Stimulated activated CD4-positive, alpha-beta T cell treated with anti-CD3 and anti-CD28 coated beads, TNF-alpha, amount 100 ng/mL, for 48 hours (primary cell): ENCODE measurements at regions not wholly inside any gene's neighbourhood (a gene's known extent, or its start where the extent isn't known, plus 50 kb on each side); places are given as distances from the start of the nearest gene placed in this dataset.

Experiments
- DNase-seq, 3 donors: peaks; one replicate each; pipeline ENCODE4 v3.0.0-alpha.2; 2020; ENCODE audit warnings: low read depth in 3 of 3

GRCh38 chr3:187900993-187901755 lies 155.9 kb upstream of the BCL6 start:
- DNase-seq: no peak

DNA sequence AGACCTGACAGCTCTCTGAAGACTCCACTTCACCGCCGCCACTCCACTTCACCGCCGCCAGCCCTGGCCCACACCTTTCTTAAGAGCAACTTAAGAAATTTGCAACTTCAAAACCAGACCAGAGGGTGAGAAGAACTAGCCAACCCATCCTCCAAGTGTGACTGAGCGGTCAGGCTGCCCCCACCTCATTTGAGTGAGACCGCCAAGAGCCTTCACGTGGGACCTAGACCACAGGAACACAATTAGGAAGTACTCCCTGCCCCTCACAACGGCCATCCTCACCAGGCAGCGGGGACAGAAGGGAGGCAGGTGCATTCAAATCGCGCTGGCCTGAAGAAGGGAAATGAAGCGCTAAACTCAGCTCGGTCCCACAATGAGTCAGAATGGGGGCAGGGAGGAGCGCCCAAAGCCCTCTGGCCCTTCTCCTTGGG lies 156.8 kb upstream of the BCL6 start:
- DNase-seq: no peak

DNA sequence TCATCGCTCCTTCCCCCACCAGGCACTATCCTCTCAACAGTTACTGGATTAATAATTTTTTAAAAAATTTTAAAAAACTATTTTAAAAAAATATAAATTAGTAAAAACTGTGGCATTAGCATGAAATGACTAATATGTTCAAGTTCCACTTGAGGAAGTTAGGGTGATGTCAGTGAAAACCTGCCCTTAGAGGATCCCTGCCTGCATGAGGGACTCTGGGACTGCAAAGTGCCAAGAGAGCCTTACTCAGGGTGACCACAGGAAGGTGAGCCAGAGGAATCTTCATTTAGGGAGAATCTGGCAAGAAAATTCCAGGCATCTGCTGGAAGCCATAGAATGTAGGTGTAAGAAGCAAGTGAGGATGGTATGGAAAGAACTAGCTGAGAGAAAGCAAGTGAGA lies 157.7 kb upstream of the BCL6 start:
- no peak for DNase-seq

GRCh38 chr3:187903697-187904096 lies 158.4 kb upstream of the BCL6 start:
- DNase-seq: no peak

DNA sequence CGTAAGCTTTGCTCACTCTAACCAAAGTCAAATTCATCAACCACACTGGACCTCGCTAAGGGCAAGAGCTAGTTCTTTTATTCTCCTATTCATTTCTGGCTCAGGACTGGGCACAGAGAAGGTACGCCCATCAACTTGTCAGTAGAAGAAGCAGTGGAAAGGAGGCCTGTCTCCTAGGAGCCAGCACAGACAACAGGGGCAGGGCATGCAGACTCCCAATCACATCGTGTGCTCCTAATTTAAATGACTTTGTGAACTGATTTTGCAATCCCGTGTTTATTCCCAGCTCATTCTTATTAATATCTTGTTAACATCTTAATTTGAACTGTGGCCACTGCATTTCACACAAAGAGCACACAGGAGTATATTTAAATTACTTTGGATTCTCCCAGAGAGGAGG lies 161.1 kb upstream of the BCL6 start:
- DNase-seq: no peak

GRCh38 chr3:187906920-187907319 lies 161.7 kb upstream of the BCL6 start:
- DNase-seq: no peak

GRCh38 chr3:187909866-187910265 lies 164.6 kb upstream of the BCL6 start:
- no peak for DNase-seq

DNA sequence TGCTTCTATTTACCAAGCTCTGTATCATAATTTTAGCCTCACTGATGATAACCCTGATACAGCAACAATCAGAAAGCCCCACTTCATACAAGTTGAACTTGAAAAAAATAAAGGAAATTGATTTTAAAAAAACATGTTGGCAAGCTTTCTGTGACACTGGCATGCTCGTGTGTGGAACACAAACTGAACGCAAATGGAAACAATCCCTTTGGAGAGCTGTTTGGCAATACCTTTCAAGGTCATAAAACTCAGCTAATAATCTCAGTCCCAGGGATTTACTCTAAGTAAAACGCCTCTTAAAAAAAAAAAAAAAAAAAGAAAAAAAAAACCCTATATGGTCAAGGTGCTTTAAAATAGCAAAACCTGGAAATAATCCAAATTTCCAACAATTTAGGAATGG lies 166.7 kb upstream of the BCL6 start:
- no peak for DNase-seq

DNA sequence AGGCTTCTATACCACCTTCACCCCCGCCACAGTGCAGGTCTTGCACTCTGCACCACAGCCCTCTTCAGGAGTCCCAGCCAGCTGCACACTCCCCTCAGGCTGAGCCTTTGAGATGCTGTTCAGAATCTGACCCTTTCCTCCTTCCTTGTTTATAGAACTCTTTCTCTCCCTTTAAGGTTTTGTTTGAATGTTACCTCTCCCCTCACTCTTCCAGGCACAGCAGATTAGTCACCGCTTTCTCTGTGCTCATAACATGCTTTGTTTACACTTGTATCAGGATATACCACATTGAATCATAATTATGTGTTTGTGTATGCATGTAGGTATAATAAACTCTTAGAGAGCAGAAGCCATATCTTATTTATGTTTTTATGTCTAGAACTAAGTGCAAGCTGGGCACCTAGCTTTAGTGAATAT lies 168.4 kb upstream of the BCL6 start:
- no peak for DNase-seq

DNA sequence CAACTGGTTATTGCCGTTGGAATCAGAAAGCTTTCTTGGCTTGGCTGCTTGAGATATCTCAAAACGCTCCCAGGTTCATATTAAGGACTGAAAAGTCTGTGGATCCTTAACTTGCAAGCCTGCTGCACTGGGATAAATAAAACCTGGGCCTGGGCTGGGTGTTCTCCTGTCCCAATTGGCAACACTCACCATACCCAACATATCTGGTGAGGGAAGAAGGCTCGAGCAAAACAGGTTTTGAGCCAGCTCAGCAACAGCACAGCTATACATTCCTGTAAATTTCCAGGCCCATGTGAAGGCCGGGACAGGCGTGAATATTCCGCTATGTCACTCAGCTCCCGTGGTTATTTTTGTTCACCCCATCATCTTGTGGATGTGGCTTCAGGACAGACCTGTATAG lies 169.0 kb upstream of the BCL6 start:
- DNase-seq: no peak

GRCh38 chr3:187916072-187916471 lies 170.8 kb upstream of the BCL6 start:
- DNase-seq: no peak

DNA sequence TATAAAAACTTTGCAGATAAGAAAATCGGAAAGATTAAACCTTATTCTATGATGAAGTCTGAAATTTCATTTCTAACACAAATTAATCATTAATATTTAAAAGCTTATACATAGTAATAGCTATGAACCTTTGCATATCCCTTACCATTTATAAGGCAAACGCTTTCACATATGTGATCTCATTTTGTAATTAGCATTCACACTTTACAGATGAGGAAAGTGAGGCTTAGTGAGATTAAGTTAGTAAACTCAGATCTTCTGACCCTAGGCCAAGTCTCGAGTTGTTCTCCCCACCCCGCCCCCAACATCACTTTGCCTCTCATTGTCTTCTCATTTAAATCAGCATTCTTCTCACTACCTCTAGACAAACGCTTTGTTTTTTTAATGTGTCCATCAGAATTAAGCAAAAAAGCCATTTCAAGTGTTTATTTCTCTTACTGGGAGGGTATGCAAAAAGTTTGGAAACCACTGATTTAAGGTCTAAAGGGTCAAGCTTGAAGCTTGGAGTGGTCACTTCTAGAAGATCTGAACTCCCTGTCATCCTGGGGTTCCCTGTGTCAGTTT lies 172.9 kb upstream of the BCL6 start:
- no peak for DNase-seq

DNA sequence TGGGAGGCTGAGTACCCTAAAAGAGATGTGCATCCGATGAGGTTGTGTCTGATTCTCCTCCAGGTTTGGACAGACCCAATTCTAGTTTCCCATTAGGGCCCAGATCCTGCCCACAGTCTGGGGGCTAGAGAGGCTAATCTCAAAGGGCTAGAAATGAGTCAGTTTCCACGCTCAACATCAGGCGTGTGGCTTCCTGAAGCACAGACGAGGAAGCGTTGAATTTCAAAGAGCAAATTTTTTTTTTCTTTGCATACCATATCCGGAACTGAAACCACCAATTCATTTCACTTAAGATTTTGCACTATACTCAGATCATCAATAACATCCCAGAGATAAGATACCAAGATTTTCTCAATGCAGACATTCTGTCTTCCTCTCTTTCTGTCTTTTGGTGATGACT lies 173.8 kb upstream of the BCL6 start:
- DNase-seq: peak in 2 of 3 donors; percentile 30 to 43

- no peak for DNase-seq
Measured at GRCh38 chr3:187919544-187919943, 174.3 kb upstream of the BCL6 start.

- no peak for DNase-seq
Measured at GRCh38 chr3:187920030-187920429, 174.8 kb upstream of the BCL6 start.

DNA sequence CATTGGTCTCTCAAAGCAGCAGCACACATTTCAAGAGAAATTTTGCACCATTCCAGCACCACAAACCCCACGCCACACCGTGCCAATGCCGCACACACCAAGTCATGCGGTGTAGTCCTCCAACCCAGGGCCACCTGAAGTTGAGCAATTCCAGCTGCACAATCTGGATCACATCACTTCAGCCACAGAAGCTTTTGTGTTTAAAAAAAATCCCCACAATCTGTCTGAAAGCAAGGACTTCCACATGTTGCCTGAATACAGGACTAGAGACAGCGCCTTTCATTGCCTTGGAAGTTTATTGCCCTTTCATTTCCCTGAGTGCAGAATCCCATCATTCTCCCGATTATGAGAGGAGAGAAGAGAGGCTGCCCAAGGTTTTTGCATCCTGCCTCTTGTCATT lies 175.6 kb upstream of the BCL6 start:
- no peak for DNase-seq

GRCh38 chr3:187921391-187922074 lies 176.3 kb upstream of the BCL6 start:
- DNase-seq: no peak

DNA sequence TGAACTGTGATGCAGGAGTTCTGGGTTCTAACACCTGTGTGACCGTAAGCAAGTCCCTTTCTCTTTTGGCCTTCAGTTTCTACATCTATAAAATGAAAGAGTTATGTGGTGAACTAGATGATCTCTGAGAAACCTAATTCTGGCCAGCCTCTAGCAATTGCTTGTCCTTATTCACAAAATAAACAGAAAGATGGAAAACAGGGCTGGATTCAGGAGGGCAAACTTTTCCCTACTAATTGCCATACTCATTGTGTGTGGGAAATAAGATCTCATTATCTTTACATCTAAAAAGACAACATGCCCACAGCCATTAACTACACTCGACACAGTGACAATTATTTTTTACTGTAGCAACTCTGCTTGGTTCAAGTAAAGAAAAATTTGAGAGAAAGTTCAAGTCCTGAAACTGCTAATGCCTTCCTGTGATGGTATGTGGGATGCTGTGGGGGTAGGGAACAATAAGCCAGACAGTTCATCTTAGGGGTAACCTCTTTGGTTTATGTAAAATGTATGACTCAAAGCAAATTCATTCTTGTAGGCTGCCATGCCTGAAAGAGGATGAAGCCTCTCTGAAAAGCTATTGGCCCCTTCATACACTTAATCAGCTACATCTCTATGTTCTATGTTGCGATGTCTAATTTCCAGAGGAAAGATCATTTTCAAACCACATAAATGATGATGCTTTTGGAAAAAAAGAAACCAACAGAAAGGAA lies 177.6 kb upstream of the BCL6 start:
- DNase-seq: peak in 1 of 3 donors; percentile 34

GRCh38 chr3:187924651-187925050 lies 179.4 kb upstream of the BCL6 start:
- DNase-seq: no peak

DNA sequence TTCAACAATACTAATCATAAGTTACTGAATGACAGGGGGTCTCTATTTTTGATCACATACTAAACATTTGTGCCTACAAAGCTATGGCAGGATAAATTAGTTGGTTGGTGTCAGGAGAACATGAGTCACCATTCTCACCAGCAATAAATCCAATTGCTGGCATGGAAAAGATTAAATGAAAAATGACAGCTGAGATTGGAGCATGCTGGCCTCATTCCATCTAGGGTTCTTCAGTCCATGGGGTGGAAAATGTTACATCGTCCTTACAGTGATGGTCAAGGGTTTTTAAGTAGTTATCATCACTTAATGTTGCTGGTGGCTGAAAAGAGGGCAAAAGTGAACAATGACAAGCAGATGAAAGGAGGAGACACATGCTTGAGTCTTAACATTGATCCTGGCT lies 180.1 kb upstream of the BCL6 start:
- no peak for DNase-seq

DNA sequence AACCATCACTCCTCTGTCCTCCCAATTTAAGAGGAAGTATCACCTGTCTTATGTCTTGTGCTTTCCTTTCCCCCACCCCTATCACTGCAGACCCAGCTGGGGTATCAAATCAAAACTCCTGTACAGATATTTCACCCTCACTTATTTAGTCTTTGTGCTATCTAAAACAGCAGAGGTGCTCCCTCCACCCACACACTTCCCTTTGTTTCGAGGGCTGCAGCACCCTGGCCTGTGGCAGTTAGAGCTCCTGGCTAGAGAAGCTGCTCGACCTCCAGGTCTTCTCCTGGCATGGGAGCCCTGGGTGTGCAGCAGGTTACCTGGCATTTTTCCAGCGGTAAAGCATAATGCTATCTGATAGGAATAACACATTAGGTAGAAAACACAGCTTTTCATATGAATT lies 181.4 kb upstream of the BCL6 start:
- no peak for DNase-seq

DNA sequence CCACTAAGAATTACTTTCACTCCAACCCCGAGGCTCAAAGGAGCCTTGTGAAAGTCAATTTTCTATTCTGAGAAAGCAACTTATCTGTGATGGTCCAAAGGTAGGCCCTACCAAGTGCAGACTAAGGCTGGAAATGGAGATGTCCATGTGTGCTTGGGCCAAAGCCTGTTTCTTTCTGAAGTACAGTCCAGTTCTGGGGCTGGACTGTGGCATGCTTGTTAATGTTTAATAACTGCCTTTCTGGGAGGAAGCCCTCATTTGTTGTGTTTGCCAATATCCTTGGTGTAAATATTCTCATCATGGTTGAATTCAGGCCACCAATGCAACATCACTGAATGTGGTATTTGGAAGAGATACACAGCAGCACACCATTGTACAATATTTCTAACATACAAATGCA lies 182.3 kb upstream of the BCL6 start:
- no peak for DNase-seq
